Panc1 (cell line): ENCODE measurements at regions not wholly inside any gene's neighbourhood (a gene's known extent, or its start where the extent isn't known, plus 50 kb on each side); places are given as distances from the start of the nearest gene placed in this dataset.

Experiments used
- ATAC-seq: fragments of 200-7000 bp; cut with Tn5 transposase; 2 replicates; pipeline ENCODE4 v1.9.1; 2020; ENCODE audit warnings: mild to moderate bottlenecking, moderate library complexity
- BruUV-seq: library from RNA; stranded (reverse); fragments of 400-500 nt; replicated peaks from 2 replicates; lab custom pipeline; 2021; lab: Mats Ljungman, UMichigan
- CTCF ChIA-PET: fragments of 300-600 bp; sonication (Branson Sonifier 250); formaldehyde crosslinking; loops from one replicate; lab custom pipeline; 2022; ENCODE audit warnings: antibody characterized with exemption; lab: Charles Lee
- POLR2A ChIA-PET: fragments of 300-600 bp; sonication (Branson Sonifier 250); formaldehyde crosslinking; loops from one replicate; lab custom pipeline; 2022; ENCODE audit warnings: antibody characterized with exemption; lab: Charles Lee
- DNase-seq: peaks from one replicate; pipeline ENCODE4 v3.0.0-alpha.2; 2010; ENCODE audit warnings: low read depth, low spot score
- H3K27ac ChIP-seq: 2 replicates; pipeline ENCODE4 v1.5.1; 2011; ENCODE audit warnings: mild to moderate bottlenecking, low read length, inconsistent platforms
- H3K27me3 ChIP-seq: fragments of 200-500 bp; sonication (Bioruptor generic); 2 replicates; pipeline ENCODE4 v1.6.0; 2014; ENCODE audit warnings: low read length, inconsistent platforms; ENCODE audit not compliant: control insufficient read depth, insufficient read depth
- H3K36me3 ChIP-seq: fragments of 200-500 bp; sonication (Bioruptor generic); 2 replicates; pipeline ENCODE4 v1.5.1; 2014; ENCODE audit warnings: inconsistent platforms, mild to moderate bottlenecking, low read length, moderate library complexity; ENCODE audit not compliant: control insufficient read depth, insufficient read depth
- H3K4me1 ChIP-seq: 2 replicates; pipeline ENCODE4 v1.5.1; 2011; ENCODE audit warnings: inconsistent platforms, mild to moderate bottlenecking, low read length, moderate library complexity; ENCODE audit not compliant: control insufficient read depth, insufficient read depth
- H3K4me3 ChIP-seq, 2 experiments: 2 replicates each; pipeline ENCODE4 v1.5.1; 2011 to 2012; ENCODE audit warnings: low read depth in 2 of 2, low read length in 2 of 2, mild to moderate bottlenecking in 2 of 2, inconsistent platforms in 1 of 2, moderate library complexity in 1 of 2
- H3K9me3 ChIP-seq: fragments of 200-500 bp; sonication (Bioruptor generic); 2 replicates; pipeline ENCODE4 v1.5.1; 2014; ENCODE audit warnings: low read depth, mild to moderate bottlenecking, inconsistent platforms, low read length, moderate library complexity; ENCODE audit not compliant: control insufficient read depth, insufficient read depth
- POLR2AphosphoS5 ChIP-seq: IDR thresholded peaks from 2 replicates; pipeline ENCODE4 v1.6.1; 2012; ENCODE audit warnings: mild to moderate bottlenecking, low read depth, low read length, moderate library complexity
- SIN3A ChIP-seq: IDR thresholded peaks from 2 replicates; pipeline ENCODE4 v1.6.1; 2012; ENCODE audit warnings: low read depth, mild to moderate bottlenecking, low read length, moderate library complexity, borderline replicate concordance; ENCODE audit not compliant: insufficient read depth
- TCF7L2 ChIP-seq: IDR thresholded peaks from 2 replicates; pipeline ENCODE4 v1.6.1; 2011; ENCODE audit warnings: mild to moderate bottlenecking, low read depth, low read length, inconsistent platforms
- in situ Hi-C: cut with HindIII; loops from 2 replicates; pipeline ENCODE4 v1.10.0; 2016; ENCODE audit warnings: low sequenced_read_pairs, low pct_unique_long_range_greater_than_20kb
- intact Hi-C: fragments of 100-400 bp; cut with micrococcal nuclease; formaldehyde crosslinking; loops from one replicate; pipeline ENCODE4 v1.10.0; 2022; ENCODE audit not compliant: unreplicated experiment
- TF ChIP-seq, protein P1 (sequence below): fragments of 450-650 bp; IDR thresholded peaks from 2 replicates; pipeline ENCODE4 v1.5.1; 2017; ENCODE audit warnings: mild to moderate bottlenecking
- TF ChIP-seq, protein P2 (sequence below), 2 experiments: IDR thresholded peaks; 2 replicates each; pipeline ENCODE4 v1.6.1; 2011 to 2012; ENCODE audit warnings: low read depth in 2 of 2, control low read depth in 1 of 2, low read length in 1 of 2, mild to moderate bottlenecking in 1 of 2, moderate library complexity in 1 of 2; ENCODE audit not compliant: insufficient read depth in 1 of 2

DNA sequence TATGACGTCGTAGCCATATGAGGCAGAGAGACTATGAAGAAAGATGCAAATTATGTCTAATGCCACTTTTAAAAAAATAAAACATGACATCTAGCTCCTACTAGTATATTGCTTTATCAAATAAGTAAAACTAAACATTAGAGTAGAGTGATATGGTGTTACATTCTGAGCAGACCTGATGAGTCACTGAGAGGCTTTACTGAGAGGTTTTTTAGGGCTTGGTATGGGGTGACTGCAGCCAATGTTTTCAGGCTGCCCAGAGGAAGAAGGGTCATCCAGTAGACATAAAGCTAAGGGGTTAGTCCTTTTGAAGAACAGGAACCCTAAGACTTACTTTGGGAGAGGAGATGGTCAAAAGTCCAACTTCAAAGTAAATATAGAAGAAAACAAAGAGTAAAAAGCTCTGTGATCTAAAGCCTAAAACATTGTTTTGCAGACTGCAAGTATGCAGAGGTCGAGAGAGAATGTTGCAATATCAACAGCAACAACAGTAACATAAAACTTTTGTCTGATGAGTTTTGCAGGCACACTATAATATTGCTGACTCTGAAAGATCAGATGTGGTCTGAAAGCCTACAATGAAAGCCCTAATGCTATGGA is 774.7 kb downstream of the TMTC2 start:
- Histone ChIP-seq H3K9me3 (no peaks in the 10 kb centered on the region), H3K27ac (no peak overlapping the region), H3K4me3 (no peak overlapping the region), H3K36me3 (no peaks in the 10 kb centered on the region; the same call in 1 of the 2 replicates), H3K4me1 (no peaks in the 10 kb centered on the region), H3K27me3 (no peaks in the 10 kb centered on the region)
- ATAC-seq: no peak
- TF ChIP-seq, protein P1, sequence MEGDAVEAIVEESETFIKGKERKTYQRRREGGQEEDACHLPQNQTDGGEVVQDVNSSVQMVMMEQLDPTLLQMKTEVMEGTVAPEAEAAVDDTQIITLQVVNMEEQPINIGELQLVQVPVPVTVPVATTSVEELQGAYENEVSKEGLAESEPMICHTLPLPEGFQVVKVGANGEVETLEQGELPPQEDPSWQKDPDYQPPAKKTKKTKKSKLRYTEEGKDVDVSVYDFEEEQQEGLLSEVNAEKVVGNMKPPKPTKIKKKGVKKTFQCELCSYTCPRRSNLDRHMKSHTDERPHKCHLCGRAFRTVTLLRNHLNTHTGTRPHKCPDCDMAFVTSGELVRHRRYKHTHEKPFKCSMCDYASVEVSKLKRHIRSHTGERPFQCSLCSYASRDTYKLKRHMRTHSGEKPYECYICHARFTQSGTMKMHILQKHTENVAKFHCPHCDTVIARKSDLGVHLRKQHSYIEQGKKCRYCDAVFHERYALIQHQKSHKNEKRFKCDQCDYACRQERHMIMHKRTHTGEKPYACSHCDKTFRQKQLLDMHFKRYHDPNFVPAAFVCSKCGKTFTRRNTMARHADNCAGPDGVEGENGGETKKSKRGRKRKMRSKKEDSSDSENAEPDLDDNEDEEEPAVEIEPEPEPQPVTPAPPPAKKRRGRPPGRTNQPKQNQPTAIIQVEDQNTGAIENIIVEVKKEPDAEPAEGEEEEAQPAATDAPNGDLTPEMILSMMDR: no peak
- TF ChIP-seq, protein P2, sequence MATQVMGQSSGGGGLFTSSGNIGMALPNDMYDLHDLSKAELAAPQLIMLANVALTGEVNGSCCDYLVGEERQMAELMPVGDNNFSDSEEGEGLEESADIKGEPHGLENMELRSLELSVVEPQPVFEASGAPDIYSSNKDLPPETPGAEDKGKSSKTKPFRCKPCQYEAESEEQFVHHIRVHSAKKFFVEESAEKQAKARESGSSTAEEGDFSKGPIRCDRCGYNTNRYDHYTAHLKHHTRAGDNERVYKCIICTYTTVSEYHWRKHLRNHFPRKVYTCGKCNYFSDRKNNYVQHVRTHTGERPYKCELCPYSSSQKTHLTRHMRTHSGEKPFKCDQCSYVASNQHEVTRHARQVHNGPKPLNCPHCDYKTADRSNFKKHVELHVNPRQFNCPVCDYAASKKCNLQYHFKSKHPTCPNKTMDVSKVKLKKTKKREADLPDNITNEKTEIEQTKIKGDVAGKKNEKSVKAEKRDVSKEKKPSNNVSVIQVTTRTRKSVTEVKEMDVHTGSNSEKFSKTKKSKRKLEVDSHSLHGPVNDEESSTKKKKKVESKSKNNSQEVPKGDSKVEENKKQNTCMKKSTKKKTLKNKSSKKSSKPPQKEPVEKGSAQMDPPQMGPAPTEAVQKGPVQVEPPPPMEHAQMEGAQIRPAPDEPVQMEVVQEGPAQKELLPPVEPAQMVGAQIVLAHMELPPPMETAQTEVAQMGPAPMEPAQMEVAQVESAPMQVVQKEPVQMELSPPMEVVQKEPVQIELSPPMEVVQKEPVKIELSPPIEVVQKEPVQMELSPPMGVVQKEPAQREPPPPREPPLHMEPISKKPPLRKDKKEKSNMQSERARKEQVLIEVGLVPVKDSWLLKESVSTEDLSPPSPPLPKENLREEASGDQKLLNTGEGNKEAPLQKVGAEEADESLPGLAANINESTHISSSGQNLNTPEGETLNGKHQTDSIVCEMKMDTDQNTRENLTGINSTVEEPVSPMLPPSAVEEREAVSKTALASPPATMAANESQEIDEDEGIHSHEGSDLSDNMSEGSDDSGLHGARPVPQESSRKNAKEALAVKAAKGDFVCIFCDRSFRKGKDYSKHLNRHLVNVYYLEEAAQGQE (IDR thresholded peaks at IDR 0.05; ENCODE audit: insufficient read depth in 1 of 2, low read depth in 2 of 2, low read length in 1 of 2): no peak
- TF ChIP-seq POLR2AphosphoS5: no peak
- no peak for TF ChIP-seq TCF7L2
- TF ChIP-seq SIN3A: no peak
- POLR2A ChIA-PET: no interaction called here
- in situ Hi-C loops: no loop called here
- CTCF ChIA-PET: no interaction called here
- intact Hi-C loops: no loop called here
- BruUV-seq: no TSS peak
- DNase-seq: no peak

DNA sequence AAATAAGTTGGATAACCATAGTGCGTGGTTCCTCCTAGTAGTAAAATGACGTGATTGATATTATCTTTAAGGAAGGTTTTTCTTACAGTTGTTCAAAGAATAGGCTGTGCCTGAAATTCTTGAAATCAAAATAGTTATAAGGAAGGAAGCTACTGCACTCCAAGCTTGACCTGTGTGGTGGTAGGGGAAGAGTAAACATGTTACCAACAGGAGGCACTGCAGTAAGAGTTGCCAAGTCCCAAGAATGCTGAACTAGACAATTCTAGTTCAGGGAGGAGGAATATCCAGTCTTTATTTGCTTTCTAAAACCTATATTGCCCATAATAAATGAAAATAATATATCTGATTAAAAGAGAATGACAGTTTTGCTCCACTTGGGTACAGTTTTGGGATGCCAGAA is 764.5 kb downstream of the TMTC2 start:
- no peak for ATAC-seq
- DNase-seq: no peak
- H3K9me3 ChIP-seq: 0 out of 2 replicates have a peak, but pooled peaks cover 3% of the 10 kb centered on the region
- H3K36me3 ChIP-seq: no peaks in the 10 kb centered on the region
- CTCF ChIA-PET: no interaction called here
- no peak overlapping the region for H3K4me3 ChIP-seq
- no peak for TF ChIP-seq SIN3A
- TF ChIP-seq, protein P1: no peak
- TF ChIP-seq TCF7L2: no peak
- no peak for TF ChIP-seq POLR2AphosphoS5
- TF ChIP-seq, protein P2 (IDR thresholded peaks at IDR 0.05; ENCODE audit: insufficient read depth in 1 of 2, low read depth in 2 of 2, low read length in 1 of 2): no peak
- no peaks in the 10 kb centered on the region for H3K4me1 ChIP-seq
- intact Hi-C loops (no loop called here), in situ Hi-C loops (no loop called here)
- POLR2A ChIA-PET: no interaction called here
- no peak overlapping the region for H3K27ac ChIP-seq
- no peaks in the 10 kb centered on the region for H3K27me3 ChIP-seq
- BruUV-seq: no TSS peak
